SIG-M5 treated with dmso at 0.1 percent for 504 hours (cell line): ENCODE measurements at regions not wholly inside any gene's neighbourhood (a gene's known extent, or its start where the extent isn't known, plus 50 kb on each side); places are given as distances from the start of the nearest gene placed in this dataset.

ENCODE experiments used
- DNase-seq: peaks from one replicate; lab custom pipeline; 2025; ENCODE audit not compliant: unreplicated experiment; lab: John Stamatoyannopoulos, UW

DNA sequence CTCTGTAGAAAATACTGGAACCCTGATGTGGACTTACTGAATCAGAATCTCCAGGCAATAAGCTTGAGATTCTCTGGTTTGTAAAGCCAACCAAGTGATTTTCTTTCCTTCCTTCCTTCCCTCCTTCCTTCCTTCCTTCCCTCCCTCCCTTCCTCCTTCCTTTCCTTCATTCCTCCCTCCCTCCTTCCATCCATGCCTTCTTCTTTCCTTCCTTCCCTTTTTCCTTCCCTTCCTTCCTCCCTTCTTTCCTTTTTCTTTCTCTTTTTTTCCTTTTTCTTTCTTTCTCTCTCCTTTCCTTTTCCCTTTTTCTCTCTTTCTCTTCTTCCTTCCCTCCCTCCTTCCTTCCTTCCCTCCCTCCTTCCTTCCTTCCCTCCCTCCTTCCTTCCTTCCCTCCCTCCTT lies 450.8 kb downstream of the GRXCR1 start:
- DNase-seq = no peak

DNA sequence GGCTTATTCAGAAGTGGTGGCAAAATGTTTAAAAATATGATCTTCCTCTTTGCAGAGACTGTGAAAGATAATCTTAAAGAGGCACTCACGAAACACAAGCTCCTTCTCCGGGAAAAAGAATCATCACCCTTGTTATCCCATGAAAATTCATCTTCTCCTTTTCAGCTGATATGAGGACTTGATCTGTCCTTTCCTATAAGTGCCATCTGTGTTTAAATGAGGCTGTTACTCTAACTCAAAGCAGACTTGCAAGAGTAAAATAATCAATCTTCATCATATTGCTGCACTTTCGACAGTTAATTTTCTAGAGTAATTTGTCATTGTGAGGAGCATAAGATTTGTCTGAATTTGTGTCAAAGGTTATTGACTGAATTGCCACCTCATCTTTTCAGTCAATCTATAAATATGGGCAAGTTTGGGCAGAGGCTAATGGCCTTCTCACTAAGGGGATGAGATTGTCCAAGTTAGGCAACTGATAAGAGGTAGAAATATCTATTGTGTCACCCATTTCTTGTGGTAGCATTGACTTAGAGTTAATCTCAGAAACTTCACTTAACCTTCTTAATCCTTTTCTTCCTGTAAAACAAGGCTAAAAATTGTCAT lies 452.9 kb downstream of the GRXCR1 start:
- DNase-seq = no peak

DNA sequence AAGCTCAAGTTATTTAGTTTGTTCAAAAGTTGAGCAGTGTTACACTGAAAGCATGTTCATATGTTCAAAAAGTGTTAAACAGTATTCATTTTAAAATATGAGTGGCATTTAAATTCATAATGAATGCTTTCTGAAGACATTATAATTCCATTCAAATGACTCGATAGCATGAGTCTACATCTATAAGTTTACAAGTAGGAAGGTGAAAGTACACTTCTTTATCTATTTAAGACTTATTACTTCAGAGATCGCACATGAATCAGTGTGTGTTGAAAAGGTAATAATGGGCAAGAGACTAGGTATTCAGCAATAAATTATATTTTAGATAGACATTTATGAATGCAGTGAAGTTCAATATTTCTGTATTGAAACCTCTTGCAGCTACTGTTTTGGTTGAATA lies 456.1 kb downstream of the GRXCR1 start:
- no peak for DNase-seq

DNA sequence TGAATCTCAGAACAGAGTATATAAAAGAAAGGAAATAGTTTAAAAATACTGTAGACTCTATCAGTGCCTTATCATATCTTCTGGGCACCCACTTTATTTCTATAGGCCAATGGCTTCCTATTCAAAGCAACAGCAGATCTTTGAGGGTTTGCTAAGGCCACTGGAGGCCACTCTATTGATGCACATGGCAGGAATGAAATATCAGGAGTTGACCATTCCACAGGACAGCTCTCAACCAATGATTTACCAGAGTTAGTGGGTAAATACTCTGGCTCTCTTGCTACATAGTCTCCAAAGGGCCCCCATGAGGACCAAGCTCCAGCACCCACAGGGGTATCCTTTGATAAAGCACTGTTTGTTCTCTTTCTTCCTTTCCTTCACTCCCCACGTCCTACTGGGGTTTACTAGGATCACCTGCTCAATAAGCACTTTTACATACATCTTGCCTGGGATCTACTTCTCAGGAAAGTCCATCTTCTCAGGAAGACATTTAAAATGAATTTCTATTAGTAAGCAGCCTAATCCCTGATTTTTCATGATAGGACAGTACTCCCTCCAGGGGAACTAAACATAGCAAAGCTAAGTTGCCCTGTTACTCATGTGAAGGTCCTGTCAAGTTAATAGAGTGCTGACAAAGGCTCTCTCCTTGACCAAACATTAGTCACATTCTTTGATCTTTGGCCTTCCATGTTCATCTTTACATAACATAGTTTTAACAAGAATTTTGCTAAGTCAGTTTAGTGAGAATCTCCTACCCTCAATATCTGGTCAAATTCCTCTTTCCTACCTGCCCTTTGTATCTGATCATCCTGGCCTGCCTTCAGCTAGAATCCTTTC lies 459.7 kb downstream of the GRXCR1 start:
- no peak for DNase-seq

DNA sequence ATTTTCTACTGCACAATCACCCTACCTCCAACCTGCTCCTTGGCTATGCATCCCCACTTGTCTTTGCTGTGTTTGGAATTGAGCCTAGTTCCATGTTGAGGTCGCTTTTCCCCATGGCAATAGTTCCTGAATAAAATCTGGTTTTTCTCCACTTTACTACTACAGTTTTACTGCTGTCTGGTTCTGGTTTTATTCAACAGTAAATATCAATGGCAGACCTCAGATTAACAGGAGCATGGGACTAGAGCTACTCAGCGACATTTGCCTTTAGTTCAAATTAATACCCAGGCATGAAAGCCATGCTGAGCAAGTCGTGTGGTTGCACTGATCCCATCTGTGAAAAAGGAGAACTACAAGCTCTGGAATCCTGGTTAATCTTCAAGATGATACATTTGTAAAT lies 460.3 kb downstream of the GRXCR1 start:
- no peak for DNase-seq

DNA sequence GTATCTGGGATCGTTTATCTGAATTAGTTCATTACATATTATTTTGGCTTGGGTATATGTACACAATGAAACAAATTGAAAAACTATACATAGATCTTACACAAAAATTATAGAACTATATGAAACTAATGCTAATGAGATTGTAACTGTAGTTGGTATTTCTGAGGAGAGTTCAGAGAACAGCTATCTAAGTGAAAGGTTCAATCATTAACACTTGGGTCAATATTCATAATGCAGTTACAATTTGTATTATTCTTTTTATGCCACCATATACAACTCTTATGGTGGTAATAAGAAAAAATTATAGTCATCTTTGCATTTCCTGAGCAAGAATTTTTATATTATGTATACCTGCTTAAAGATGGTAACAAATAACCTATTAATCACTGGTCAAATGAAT lies 461.0 kb downstream of the GRXCR1 start:
- DNase-seq = no peak

DNA sequence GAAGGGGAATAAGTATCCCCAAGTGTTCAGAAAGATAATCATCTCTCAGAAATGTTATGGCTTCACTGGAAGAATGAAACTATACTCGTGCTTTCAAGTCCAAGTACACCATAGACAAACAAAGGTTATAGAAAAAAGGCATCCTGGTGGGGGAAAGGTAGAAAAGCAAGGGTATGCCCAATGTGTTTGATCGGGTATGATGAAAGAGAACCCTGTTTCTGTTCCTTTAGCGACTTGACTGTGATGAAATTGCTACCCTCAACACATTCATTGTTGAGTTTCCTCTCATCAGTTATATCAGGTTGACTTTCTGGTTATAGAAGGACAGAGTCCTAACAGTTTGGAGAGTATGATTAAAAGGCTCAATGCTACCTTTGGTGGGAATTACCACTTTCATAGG lies 464.3 kb downstream of the GRXCR1 start:
- DNase-seq = no peak

DNA sequence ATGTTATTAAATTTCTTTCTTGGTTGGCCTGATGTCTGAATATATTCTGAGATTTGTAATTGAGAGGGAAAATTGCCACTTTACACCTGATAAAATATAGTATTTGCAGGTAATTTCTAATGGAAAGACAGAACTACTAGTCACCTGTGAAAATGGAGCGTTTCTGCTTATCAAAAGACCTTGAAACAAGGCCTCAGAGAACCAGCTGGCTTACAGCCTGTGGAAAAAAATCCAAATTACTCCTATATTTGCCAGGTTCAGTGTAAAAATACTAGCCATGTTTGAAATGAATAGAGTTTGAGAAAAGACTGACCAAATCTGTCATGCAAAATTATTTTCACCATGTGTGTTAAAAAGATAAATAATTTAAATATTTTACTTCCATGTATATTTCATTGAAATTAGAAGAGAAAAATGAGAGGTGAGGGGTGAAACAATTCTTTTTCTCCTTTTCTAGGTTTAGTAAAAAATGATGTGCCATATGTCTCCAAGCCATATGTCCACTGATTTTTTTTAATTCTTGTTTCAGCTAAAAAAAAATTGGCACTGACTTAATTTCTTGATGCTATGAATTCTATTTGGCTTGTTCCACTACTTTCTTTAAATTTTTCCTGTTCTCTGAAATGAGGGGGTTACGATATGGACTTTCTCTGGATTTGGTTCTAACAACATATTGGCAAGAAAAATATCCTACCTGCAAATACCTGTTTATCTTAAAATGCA lies 464.9 kb downstream of the GRXCR1 start:
- DNase-seq = no peak

DNA sequence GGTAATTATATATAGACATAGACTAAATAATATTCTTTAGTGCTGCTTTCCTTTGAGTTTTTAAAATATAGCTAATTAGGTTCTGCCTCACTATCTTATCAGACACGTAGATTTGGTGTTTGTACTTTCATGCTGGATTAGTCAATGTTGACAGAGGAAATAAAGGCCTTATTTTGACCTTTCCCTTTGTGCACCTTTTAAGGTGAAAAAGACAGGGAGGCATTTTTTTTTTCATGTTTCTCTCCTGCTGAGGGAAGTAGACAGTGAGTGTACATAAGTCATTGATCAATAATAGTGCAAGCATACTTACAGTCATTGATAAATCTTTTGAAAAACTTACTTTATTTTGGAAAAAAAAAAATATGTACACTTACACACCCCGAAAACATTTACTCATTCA lies 467.8 kb downstream of the GRXCR1 start:
- no peak for DNase-seq

DNA sequence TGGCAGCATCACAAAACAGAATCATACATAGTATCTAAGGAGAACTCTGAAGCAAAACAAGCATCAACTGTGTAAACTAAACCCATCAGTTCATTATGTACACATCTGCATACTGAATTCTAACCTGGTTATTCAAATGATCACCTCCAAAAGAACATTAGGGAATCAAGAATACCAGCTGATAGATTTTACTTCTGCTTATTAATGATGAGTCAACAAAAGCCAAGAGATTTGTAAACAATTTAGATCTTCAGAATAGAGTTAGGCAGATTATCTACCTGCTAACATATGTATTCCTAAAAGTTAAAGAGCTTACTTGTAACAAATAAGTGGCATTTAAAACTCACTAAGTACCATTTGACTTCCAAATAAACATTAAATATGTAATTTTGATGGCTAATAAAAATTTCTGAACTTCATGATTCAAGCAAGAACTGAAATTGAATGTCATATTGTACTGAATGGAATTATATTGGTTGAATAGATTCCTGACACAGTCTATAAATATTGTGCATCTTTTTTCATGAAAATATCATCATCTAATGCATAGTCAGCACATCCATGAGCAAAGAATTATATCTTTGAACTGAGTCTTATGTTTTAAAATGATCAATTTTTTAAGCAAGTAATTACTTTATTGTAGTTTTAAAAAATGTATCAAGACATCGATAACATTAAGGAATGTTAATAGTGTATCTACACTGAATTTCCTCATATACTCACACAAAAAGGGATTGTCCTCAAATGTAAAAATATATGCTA lies 470.5 kb downstream of the GRXCR1 start:
- no peak for DNase-seq

DNA sequence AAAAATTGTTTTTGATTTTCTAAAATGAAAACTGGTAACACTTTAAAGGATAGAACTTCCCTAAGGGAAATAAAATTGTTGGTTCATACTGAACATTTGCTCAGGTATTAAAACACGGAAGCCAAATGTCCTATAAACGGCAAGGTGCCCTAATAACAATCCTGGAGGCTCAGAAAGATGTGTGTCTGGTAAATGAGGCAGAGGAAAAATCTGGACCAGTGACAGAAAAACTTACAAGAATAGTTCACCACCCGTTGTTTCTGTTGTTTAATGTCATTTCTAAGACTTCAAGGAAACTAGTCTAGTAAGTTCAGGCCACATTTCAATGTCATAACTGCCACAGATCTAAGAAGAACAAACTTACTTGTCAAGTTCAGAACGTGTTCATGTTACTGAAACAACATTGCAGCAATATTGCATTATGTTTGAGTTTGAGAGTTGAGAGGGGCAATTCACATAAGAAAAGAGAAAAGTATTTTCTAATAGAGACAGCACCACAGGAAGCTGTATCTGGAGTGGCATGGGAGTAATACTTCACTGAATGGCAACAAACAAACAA lies 476.6 kb downstream of the GRXCR1 start:
- no peak for DNase-seq

DNA sequence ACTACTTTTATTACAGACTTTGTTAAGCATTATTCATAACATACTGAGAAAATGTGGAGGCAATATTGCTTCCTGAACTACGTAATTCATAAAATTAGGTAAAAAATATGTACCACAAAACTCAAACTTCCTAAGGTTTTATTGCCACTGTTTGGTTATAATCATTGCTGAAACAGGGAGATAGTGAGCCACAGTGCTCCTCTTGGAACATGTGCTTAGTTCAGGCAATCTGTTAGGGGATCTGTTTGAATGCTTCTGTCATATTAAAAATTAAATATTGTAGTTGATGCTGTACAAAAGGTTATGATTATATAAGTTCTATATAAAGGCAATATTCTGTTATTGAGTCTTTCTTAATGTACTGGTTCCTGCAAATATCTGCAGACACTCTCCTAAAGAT lies 480.7 kb downstream of the GRXCR1 start:
- DNase-seq = no peak

DNA sequence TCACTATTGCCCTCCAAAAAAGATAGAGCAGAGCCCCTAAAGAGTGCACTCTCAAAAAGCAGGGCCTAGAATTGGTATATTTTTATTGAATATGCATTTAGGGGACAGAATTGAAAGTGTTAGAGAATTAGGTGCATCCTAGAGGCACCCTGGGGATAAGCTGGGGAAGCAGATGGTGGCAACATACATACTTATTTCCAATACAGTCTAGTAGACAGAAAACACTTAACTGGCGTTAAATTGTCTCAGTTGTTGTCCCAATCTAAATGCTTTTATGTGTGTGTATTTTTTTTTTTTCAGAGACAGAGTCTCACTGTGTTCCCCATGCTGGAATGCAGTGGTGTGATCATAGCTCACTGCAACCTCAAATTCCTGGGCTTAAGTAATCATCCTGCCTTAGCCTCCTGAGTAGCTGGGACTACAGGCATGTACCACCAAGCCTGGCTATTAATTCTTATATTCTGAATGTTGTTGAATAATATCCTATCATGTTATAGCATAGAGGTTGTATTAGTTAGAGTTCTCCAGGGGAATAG lies 481.8 kb downstream of the GRXCR1 start:
- DNase-seq = no peak

DNA sequence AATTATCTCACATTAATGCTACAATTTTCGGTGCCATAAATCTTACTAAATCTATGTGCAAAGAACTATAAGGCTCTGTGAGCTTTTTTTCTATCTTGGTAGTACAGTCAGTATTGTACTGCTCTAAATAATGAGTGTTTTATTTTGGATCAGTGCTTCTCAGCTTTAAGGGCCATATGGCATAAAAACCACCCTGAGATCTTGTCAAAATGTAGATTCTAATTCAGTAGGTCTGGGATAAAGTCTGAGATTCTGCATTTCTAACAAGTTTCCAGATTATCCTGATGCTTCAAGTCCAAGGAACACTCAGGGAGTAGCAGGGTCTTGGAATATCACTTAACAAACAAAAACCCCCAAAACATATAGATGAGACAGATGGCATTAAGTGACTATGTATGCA lies 486.5 kb downstream of the GRXCR1 start:
- DNase-seq = no peak

DNA sequence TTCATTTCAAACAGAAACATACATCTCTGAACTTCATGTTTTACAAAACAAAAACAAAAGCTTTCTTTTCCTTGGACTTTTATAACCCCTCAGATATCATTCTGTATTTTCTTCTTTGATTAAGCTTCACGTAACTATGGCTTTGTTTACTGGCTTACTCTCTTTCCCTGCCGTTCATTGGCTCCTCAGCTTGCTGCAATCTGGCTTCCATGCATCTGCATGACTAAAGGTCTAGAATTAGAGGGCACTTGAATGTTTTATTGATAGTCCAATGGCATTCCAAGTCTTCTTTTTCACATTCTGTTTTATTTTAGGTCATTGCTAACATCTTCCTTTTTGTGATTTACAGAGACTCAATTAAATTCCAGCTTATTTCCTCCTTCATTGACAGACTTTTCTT lies 487.6 kb downstream of the GRXCR1 start:
- DNase-seq = no peak

DNA sequence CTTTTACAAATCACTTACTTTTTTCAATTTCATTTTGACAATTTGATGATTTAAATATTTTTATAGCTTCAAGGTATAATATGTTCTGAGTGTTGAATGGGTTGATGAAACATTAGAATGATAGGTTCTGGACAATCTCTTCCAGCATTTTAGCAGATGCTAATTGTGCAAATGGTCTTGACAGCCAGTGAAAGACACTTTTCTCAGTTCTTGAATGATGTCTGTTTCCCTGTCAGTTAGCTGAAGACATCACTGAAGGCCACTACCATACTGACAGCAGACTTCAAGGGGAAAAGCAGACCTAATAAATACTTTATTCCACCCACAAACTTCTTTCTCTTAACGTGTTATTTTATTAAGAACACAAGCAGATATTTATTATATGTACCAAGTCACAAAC lies 498.6 kb downstream of the GRXCR1 start:
- no peak for DNase-seq

DNA sequence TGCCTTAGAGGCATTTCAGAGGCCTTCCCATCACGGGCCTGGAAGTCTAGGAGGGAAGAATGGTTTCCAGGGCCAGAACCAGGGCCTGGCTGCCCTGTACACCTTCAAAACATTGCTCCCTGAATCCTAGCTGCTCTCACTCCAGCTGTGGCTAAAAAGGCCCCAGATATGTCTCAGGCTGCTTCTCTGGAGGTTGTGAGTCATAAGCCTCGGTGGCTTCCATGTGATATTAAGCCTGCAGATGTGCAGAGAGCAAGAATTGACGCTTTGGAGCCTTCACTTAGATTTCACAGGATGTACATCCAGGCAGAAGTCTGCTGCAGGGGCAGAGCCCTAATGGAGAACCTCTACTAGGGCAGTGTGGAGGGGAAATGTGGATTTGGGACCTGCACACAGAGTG lies 502.5 kb downstream of the GRXCR1 start:
- DNase-seq = no peak

DNA sequence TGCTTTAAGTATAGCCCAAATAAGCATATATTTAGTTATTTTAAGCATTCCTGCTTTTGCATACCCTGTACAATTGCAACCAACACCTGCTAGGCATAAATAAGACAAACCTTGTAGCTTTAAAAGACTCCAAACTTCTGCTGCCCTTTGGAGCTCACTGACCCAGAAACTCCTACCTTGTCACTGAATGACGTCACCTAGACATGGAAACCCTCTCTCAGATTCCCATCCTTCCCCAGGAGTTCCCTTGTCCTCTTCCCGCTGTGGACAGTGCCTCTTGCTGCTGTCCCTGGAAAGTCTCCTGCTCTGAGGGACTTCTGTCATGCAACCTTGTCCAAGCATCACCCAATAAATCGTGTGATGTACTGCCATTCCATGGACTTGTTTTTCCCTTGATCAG lies 507.2 kb downstream of the GRXCR1 start:
- DNase-seq = no peak

DNA sequence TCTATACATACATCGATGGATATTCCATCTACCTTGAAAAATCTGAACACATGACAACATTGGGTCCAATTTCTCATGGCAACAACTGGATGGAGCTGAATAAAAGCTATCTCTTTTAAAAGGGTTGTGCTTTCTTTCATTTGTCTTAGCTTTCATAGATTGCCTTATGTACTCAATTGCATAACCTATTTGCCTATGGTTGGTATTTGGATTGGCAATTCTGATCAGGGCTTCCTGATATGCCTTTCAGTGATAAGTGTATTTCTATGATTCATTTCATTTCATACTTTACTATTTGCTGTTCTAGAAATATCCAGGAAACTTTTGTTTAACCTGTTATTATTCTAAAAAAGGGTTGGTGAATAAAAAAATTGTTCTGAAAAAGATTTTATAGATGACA lies 509.9 kb downstream of the GRXCR1 start:
- DNase-seq = no peak

DNA sequence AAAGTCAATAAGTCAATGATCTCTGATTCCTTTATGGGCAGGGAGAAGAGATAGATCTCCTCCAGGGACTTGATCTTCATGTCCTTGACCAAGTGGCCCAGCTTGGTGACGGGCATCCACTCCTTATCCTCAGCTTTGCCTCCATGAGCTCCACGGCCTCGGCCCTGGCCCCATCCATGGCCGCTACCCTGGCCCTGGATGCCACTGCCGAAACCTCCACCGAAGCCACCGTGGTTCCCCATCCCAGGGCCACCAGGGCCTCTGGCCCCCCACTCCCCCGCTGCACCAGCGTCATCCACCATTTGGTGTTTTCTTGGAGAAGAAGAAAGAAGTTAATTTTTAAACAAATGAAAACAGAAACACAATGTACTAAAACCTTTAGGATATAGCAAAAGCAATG lies 518.1 kb downstream of the GRXCR1 start:
- no peak for DNase-seq

DNA sequence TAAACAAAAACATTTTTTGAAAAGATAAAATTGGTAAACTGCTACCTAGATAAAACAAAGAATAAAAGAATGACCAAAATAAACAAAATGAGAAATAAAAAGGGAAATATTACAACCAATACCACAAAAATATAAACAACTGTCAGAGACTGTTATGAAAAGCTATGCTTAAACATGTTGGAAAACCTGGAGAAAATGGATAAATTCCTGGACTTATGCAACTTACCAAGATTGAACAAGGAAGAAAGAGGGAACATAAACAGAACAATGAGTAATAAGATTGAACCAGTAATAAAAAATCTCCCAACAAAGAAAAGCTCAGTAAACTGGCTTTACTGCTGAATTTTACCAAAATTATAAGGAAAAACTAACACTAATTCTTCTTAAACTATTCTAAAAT lies 518.7 kb downstream of the GRXCR1 start:
- DNase-seq = no peak
